Gastrocnemius medialis (tissue), 4 donors: ENCODE measurements at regions not wholly inside any gene's neighbourhood (a gene's known extent, or its start where the extent isn't known, plus 50 kb on each side); places are given as distances from the start of the nearest gene placed in this dataset.
"Not testable (repeated sequence)": the region's sequence is repeated elsewhere in the genome, so short reads cannot be mapped to it uniquely, and the experiment has no call there.

Source experiments
- ATAC-seq, 2 donors: fragments of 150-250 bp; one replicate each; pipeline ENCODE4 v1.9.1; 2016
- DNase-seq, 2 donors: peaks; one replicate each; pipeline ENCODE4 v3.0.0-alpha.2; 2019
- H3K27ac ChIP-seq, 4 donors: fragments of 200-600 bp; sonication (generic); 1 replicate in 1 of 4; 2 replicates in 3 of 4; pipeline ENCODE4 v1.5.1; 2016 to 2018; ENCODE audit warnings: mild to moderate bottlenecking in 2 of 4, moderate library complexity in 1 of 4
- H3K27me3 ChIP-seq, 3 donors: fragments of 200-600 bp; sonication (generic) in 2 of 3; 1 replicate in 1 of 3; 2 replicates in 2 of 3; pipeline versions ENCODE4 v1.5.1 to v1.6.0; 2016 to 2019; ENCODE audit warnings: mild to moderate bottlenecking in 1 of 3, moderate library complexity in 1 of 3
- H3K36me3 ChIP-seq, 2 donors: fragments of 200-600 bp; sonication (generic) in 1 of 2; one replicate each; pipeline ENCODE4 v1.5.1; 2017 to 2018
- H3K4me1 ChIP-seq, 2 donors: fragments of 200-600 bp; sonication (generic) in 1 of 2; one replicate each; pipeline ENCODE4 v1.5.1; 2016 to 2017; ENCODE audit warnings: mild to moderate bottlenecking in 2 of 2
- H3K4me3 ChIP-seq, 4 donors: fragments of 200-600 bp; sonication (generic) in 3 of 4; 1 replicate in 1 of 4; 2 replicates in 3 of 4; pipeline ENCODE4 v1.5.1; 2016 to 2019; ENCODE audit warnings: mild to moderate bottlenecking in 2 of 4
- H3K9me3 ChIP-seq, 3 donors: fragments of 200-600 bp; sonication (generic) in 2 of 3; 1 replicate in 1 of 3; 2 replicates in 2 of 3; pipeline ENCODE4 v1.5.1; 2016 to 2019
- POLR2A ChIP-seq, 2 donors: fragments of 450-650 bp; IDR thresholded peaks; one replicate each; pipeline ENCODE4 v1.6.1; 2017; ENCODE audit warnings: antibody characterized with exemption in 2 of 2, mild to moderate bottlenecking in 2 of 2, moderate library complexity in 2 of 2
- in situ Hi-C, 4 donors: fragments of 200-750 bp; cut with MboI; loops; one replicate each; pipeline versions ENCODE4 v1.15.0 to v1.8.0; 2017; ENCODE audit warnings: low sequenced_read_pairs in 4 of 4
- intact Hi-C: fragments of 100-400 bp; cut with DNase I; formaldehyde crosslinking; loops from one replicate; pipeline ENCODE4 v1.15.1; 2023; ENCODE audit warnings: low total_unique reads
- TF ChIP-seq, protein P1 (sequence below), 5 experiments: fragments of 450-650 bp in 3 of 5; fragments of 200-600 bp in 2 of 5; sonication (generic) in 2 of 5; IDR thresholded peaks in 4 of 5; conservative IDR thresholded peaks in 1 of 5; 1 replicate in 4 of 5; 2 replicates in 1 of 5; pipeline ENCODE4 v1.5.1; 2016 to 2019; ENCODE audit warnings: antibody characterized with exemption in 5 of 5, mild to moderate bottlenecking in 3 of 5, moderate library complexity in 3 of 5

DNA sequence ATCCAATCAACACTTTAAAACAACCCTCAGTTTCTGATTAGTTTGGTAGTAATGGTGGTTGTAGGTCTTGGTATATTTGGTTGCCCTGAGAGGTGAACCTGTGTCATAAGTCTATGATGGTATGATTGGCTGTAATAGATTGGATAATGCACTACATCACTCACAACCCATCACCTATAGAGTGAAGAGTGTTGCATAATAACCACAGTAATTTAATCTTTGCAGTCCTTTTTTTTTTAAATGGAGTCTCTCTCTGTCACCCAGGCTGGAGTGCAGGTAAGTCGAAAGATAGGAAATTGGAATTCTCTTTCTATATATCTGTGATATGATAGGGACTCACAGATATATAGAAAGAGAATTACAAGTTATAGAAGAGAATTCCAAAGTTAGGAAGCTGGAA lies 133.4 kb upstream of the PGR start:
- intact Hi-C loops: no loop called here
- H3K9me3 ChIP-seq: no peaks in the 10 kb centered on the region
- no peak for ATAC-seq

DNA sequence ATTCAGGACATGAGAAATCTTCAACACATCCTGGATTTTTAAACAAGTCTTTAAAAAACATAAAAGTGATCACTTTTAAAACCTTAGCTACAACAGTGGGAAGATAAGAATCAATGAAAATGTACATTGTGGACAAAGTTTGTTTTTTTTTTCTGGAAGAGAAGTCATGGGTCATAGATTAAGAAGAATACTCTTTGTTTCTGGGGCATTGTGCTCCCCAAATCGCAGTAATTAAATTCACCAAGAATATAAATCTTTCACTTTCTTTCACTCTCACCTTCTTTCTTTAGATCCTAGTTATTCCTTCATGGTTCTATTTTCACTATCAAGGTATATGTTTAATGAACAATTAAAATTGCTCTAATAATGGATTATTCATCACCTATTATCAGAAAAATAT lies 132.6 kb upstream of the PGR start:
- H3K27me3 ChIP-seq: no peaks in the 10 kb centered on the region
- TF ChIP-seq POLR2A (IDR thresholded peaks at IDR 0.05): no peak
- TF ChIP-seq, protein P1, sequence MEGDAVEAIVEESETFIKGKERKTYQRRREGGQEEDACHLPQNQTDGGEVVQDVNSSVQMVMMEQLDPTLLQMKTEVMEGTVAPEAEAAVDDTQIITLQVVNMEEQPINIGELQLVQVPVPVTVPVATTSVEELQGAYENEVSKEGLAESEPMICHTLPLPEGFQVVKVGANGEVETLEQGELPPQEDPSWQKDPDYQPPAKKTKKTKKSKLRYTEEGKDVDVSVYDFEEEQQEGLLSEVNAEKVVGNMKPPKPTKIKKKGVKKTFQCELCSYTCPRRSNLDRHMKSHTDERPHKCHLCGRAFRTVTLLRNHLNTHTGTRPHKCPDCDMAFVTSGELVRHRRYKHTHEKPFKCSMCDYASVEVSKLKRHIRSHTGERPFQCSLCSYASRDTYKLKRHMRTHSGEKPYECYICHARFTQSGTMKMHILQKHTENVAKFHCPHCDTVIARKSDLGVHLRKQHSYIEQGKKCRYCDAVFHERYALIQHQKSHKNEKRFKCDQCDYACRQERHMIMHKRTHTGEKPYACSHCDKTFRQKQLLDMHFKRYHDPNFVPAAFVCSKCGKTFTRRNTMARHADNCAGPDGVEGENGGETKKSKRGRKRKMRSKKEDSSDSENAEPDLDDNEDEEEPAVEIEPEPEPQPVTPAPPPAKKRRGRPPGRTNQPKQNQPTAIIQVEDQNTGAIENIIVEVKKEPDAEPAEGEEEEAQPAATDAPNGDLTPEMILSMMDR (IDR thresholded peaks at IDR 0.05 in 4 of 5, conservative IDR thresholded peaks at IDR 0.05 in 1 of 5): no peak
- intact Hi-C loops: no loop called here
- no peaks in the 10 kb centered on the region for H3K4me1 ChIP-seq
- no peak overlapping the region for H3K27ac ChIP-seq
- DNase-seq (no peak), ATAC-seq (no peak)
- no peaks in the 10 kb centered on the region for H3K9me3 ChIP-seq
- in situ Hi-C loops: no loop called here
- H3K36me3 ChIP-seq: no peaks in the 10 kb centered on the region
- no peak overlapping the region for H3K4me3 ChIP-seq

More for the DNA sequence above, 133.4 kb upstream of the PGR start:
- no peaks in the 10 kb centered on the region for H3K27me3 ChIP-seq
- no peak overlapping the region for H3K27ac ChIP-seq
- no peak for TF ChIP-seq POLR2A (IDR thresholded peaks at IDR 0.05)
- TF ChIP-seq, protein P1 (IDR thresholded peaks at IDR 0.05 in 4 of 5, conservative IDR thresholded peaks at IDR 0.05 in 1 of 5): no peak
- in situ Hi-C loops: no loop called here
- no peak overlapping the region for H3K4me3 ChIP-seq
- no peak for DNase-seq
- no peaks in the 10 kb centered on the region for H3K4me1 ChIP-seq
- H3K36me3 ChIP-seq: no peaks in the 10 kb centered on the region

DNA sequence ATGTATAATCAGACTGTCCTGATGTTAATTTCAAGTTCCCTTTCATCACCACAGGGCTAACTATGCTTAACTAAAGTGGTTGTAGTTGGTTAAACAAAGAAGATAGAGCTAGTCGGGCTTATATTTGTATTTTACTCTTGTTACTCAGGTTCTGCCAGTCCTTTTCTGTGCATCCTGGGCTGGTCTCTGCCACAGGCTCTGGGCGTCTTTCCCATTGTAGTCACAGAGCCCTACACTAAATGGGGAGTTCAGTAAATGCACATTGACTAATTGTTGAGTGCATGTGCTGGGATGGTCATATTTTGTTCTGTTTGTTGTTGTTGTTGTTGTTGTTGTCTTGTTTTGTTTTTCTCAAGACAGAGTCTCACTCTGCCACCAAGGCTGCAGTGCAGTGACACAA lies 125.4 kb upstream of the PGR start:
- Histone ChIP-seq H3K27me3 (no peaks in the 10 kb centered on the region), H3K36me3 (no peaks in the 10 kb centered on the region), H3K27ac (no peak overlapping the region), H3K4me3 (no peak overlapping the region), H3K4me1 (no peaks in the 10 kb centered on the region), H3K9me3 (no peaks in the 10 kb centered on the region)
- TF ChIP-seq POLR2A (IDR thresholded peaks at IDR 0.05): no peak
- TF ChIP-seq, protein P1 (IDR thresholded peaks at IDR 0.05 in 4 of 5, conservative IDR thresholded peaks at IDR 0.05 in 1 of 5): no peak
- DNase-seq (no peak), ATAC-seq (no peak)
- intact Hi-C loops (no loop called here), in situ Hi-C loops (no loop called here)

DNA sequence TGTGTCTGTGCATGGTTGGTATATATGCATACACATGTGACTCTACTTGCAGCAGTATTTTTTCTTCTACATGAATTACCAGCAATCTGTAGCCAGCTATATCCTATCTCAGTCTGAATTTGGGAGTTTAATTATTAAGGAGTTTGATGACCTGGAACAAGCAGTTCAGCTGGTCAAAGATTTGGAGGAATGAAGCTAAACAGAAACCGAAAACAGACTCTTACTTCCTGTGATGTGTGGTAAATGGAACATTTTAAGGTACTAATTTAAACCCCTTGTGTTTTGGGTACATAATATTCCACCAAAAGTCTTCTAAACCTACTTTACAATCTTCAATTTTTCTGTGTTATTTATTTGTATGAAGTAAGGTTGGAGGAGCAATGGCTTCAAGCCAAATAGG lies 124.4 kb upstream of the PGR start:
- Histone ChIP-seq H3K36me3 (no peaks in the 10 kb centered on the region), H3K4me1 (no peaks in the 10 kb centered on the region), H3K27ac (no peak overlapping the region), H3K4me3 (no peak overlapping the region), H3K27me3 (no peaks in the 10 kb centered on the region), H3K9me3 (no peaks in the 10 kb centered on the region)
- no peak for ATAC-seq
- intact Hi-C loops: no loop called here
- DNase-seq: no peak
- TF ChIP-seq POLR2A (IDR thresholded peaks at IDR 0.05): no peak
- TF ChIP-seq, protein P1 (IDR thresholded peaks at IDR 0.05 in 4 of 5, conservative IDR thresholded peaks at IDR 0.05 in 1 of 5): no peak
- in situ Hi-C loops: no loop called here

DNA sequence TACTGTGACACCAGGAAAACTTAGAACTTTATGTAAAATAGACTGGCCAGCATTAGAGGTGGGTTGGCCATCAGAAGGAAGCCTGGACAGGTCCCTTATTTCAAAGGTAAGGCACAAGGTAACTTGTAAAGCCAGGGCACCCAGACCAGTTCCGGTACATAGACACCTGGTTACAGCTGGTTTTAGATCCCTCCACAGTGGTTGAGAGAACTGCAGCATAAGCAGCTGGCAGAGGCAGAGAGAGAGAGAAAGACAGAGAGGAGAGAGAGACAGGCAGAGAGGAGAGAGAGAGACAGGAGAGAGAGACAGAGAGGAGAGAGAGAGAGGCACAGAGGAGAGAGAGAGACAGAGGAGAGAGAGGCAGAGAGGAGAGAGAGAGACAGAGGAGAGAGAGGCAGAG lies 116.0 kb upstream of the PGR start:
- H3K4me3 ChIP-seq, DNase-seq, intact Hi-C loops, in situ Hi-C loops, H3K4me1 ChIP-seq, H3K27me3 ChIP-seq, H3K27ac ChIP-seq, H3K9me3 ChIP-seq, H3K36me3 ChIP-seq, ATAC-seq: not testable (repeated sequence)

DNA sequence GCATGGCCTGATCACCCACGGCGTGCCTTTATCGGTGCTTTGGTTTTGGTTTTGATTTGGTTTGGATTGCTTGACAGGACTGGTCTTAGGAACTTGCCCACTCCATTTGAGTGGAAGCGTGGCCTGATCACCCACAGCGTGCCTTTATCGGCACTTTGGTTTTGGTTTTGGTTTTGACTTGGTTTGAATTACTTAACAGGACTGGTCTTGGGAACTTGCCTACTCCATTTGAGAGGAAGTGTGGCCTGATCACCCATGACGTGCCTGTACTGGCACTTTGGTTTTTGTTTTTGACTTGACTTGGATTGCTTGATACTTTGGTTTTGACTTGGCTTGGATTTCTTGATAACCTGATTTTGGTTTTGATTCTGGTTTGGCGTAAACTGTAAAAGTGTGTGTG lies 115.5 kb upstream of the PGR start:
- H3K9me3 ChIP-seq, H3K36me3 ChIP-seq, ATAC-seq, H3K4me1 ChIP-seq, in situ Hi-C loops, DNase-seq, intact Hi-C loops, H3K27ac ChIP-seq, H3K4me3 ChIP-seq, H3K27me3 ChIP-seq: not testable (repeated sequence)
